AG04450 (cell line): ENCODE measurements at regions not wholly inside any gene's neighbourhood (a gene's known extent, or its start where the extent isn't known, plus 50 kb on each side); places are given as distances from the start of the nearest gene placed in this dataset.

Source experiments
- CTCF ChIA-PET: fragments of 300-600, 350-600 bp; formaldehyde crosslinking; extraction: SDS; loops from one replicate; lab custom pipeline; 2022; ENCODE audit warnings: antibody characterized with exemption, inconsistent platforms; lab: Charles Lee
- POLR2A ChIA-PET: fragments of 350-600 bp; formaldehyde crosslinking; extraction: SDS; loops from one replicate; lab custom pipeline; 2021; ENCODE audit warnings: antibody characterized with exemption, inconsistent platforms; lab: Yijun Ruan, JAX
- DNase-seq: peaks from one replicate; pipeline ENCODE4 v3.0.0-alpha.2; 2011; ENCODE audit warnings: low read depth, low spot score
- H3K27ac ChIP-seq: one replicate; pipeline ENCODE4 v1.5.1; 2012; ENCODE audit warnings: low read depth, low read length, control low read depth
- H3K27me3 ChIP-seq: one replicate; pipeline ENCODE4 v1.6.0; 2012; ENCODE audit warnings: low read length; ENCODE audit not compliant: control insufficient read depth, insufficient read depth
- H3K4me3 ChIP-seq: 2 replicates; pipeline ENCODE4 v1.5.1; 2011; ENCODE audit warnings: mild to moderate bottlenecking, low read depth, low read length, control low read depth
- H3K9me3 ChIP-seq: 2 replicates; pipeline ENCODE4 v1.5.1; 2012; ENCODE audit warnings: low read length; ENCODE audit not compliant: control insufficient read depth, insufficient read depth
- TF ChIP-seq, protein P1 (sequence below): IDR thresholded peaks from 2 replicates; pipeline ENCODE4 v1.5.1; 2011; ENCODE audit warnings: low read depth, low read length, control low read depth, inconsistent platforms

DNA sequence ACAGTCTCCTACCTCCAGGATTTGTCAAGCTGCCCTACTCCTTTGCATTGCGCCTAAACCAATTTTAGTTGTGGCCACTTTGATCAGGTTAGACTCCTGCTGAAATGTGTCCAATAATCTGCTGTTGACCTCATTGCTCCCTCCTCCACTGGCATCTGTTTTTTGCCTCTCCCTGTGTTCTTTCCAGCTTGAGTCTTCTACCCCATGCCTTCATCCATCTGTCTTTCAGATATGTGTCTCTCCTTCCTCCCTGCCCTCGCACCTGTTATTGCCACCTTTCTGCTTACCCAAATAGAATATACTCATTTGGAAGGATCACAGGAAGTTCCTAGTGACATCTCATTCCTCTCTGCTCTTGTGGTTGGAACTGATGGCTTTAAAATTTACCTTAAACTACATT is 366.6 kb upstream of the CLNK start:
- CTCF ChIA-PET, result no interaction called here
- Histone ChIP-seq H3K27me3 (no peaks in the 10 kb centered on the region), H3K9me3 (no peaks in the 10 kb centered on the region), H3K27ac (no peak overlapping the region), H3K4me3 (no peak overlapping the region)
- no peak for DNase-seq
- TF ChIP-seq, protein P1, sequence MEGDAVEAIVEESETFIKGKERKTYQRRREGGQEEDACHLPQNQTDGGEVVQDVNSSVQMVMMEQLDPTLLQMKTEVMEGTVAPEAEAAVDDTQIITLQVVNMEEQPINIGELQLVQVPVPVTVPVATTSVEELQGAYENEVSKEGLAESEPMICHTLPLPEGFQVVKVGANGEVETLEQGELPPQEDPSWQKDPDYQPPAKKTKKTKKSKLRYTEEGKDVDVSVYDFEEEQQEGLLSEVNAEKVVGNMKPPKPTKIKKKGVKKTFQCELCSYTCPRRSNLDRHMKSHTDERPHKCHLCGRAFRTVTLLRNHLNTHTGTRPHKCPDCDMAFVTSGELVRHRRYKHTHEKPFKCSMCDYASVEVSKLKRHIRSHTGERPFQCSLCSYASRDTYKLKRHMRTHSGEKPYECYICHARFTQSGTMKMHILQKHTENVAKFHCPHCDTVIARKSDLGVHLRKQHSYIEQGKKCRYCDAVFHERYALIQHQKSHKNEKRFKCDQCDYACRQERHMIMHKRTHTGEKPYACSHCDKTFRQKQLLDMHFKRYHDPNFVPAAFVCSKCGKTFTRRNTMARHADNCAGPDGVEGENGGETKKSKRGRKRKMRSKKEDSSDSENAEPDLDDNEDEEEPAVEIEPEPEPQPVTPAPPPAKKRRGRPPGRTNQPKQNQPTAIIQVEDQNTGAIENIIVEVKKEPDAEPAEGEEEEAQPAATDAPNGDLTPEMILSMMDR, result no peak
- POLR2A ChIA-PET, result no interaction called here

DNA sequence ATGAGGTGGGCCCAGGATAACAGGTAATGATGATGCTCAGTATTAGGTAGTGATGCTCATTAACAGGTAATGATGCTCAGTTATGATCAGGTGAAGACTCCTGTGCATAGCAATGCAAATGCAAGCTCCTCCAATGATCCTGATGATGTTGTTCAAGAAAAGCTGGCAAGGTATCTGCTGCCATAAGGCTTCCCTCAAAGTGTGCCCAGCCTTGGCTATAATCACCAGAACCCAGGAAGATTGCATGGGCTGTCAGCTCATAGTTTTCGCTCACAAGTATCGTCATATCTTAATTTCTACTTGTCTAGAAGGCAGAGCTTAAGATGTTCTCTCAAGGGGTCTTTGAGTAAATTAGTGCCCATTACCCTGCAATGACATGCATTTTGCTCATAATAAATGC is 366.2 kb upstream of the CLNK start:
- CTCF ChIA-PET, result no interaction called here
- Histone ChIP-seq H3K27me3 (no peaks in the 10 kb centered on the region), H3K4me3 (no peak overlapping the region), H3K9me3 (no peaks in the 10 kb centered on the region), H3K27ac (no peak overlapping the region)
- POLR2A ChIA-PET, result no interaction called here
- TF ChIP-seq, protein P1, result no peak
- DNase-seq, result no peak

DNA sequence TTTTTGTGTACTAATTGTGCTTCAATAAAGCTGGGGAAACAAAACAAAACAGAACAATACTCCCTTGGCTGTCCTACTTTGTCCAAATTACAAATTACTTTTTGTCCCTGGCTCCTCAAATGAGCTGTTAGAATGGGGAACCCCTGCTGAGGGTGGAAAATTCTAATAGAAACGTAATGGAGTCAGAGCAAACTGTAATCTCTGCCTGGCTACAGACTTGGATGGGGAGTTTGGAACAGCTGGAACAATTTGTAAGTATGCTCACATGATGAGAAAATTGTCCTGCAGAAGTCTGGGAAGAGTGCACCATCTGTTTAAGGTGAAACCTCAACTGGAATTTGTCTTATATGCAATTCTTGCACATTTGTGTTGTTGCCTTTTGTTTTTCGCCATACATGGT is 364.4 kb upstream of the CLNK start:
- POLR2A ChIA-PET, result no interaction called here
- no peaks in the 10 kb centered on the region for H3K9me3 ChIP-seq
- no peak overlapping the region for H3K4me3 ChIP-seq
- no peak overlapping the region for H3K27ac ChIP-seq
- TF ChIP-seq, protein P1, result no peak
- H3K27me3 ChIP-seq, result no peaks in the 10 kb centered on the region
- CTCF ChIA-PET, result no interaction called here
- DNase-seq, result no peak

DNA sequence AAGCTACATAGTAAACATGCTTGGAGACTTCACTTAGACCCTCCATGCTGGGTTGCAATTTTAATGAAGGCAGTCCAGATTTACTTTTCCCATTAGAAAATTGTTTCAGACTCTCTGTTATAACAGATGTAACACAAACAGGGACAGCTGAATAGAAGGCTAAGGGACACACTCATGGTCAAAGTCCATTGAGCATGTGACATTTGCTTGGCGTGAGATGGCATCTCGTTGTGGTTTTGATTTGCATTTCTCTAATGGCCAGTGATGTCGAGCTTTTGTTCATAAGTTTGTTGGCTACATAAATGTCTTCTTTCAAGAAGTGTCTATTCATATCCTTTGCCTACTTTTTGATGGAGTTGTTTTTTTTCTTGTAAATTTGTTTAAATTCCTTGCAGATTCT is 358.2 kb upstream of the CLNK start:
- TF ChIP-seq, protein P1, result no peak
- ChIA-PET POLR2A (no interaction called here), CTCF (no interaction called here)
- no peak for DNase-seq
- Histone ChIP-seq H3K4me3 (no peak overlapping the region), H3K27me3 (no peaks in the 10 kb centered on the region), H3K9me3 (no peaks in the 10 kb centered on the region), H3K27ac (no peak overlapping the region)

DNA sequence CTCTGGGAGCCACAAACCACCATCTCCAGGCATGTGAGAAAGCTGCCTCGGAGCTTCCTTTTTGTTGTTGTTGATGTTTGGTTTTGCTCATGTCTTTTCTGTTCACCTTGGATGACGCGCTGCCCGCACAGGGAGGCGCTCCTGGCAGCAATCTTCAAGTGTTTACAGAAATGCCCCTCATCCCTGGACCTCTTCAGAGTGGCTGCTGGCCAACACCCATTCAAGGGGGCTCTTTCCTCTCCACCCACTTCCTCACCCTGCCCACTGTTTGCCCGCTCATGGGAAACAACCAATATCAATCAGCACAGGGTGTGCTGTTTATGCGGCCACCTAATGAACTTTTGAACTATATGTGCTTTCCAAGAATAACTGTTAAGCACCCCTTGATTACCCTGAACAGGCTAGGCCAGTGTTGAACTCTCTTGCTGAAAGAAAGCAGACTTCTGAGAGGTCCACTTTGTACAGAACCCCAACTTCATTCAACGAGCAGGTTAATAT is 355.1 kb upstream of the CLNK start:
- POLR2A ChIA-PET, result no interaction called here
- H3K9me3 ChIP-seq, result no peaks in the 10 kb centered on the region
- DNase-seq, result no peak
- H3K4me3 ChIP-seq, result no peak overlapping the region
- no peak overlapping the region for H3K27ac ChIP-seq
- H3K27me3 ChIP-seq, result no peaks in the 10 kb centered on the region
- CTCF ChIA-PET, result no interaction called here
- TF ChIP-seq, protein P1, result no peak
